ENCODE measurements at regions not wholly inside any gene's neighbourhood (a gene's known extent, or its start where the extent isn't known, plus 50 kb on each side); places are given as distances from the start of the nearest gene placed in this dataset.

DNA sequence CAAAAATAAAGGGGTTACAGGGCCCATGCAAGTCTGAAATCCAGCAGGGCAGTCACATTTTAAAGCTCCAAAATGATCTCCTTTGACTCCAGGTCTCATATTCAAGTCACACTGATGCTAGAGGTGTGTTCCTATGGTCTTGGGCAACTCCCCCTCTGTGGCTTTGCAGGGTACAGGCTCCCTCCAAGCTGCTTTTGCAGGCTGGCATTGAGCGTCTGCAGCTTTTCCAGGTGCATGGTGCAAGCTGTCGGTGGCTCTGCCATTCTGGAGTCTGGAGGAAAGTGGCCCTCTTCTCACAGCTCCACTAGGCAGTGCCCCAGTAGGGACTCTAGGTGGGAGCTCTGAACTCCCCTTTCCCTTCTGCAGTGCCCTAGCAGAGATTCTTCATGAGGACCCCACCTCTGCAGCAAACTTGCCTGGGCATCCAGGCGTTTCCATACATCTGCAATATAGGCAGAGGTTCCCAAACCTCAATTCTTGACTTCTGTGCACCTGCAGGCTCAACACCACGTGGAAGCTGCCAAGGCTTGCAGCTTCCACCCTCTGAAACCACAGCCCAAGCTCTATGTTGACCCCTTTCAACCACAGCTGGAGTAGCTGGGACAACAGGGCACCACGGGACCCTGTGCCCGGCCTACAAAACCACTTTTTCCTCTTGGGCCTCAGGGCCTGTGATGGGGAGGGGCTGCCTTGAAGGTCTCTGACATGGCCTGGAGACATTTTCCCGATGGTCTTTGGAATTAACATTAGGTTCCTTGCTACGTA lies 80.1 kb upstream of the PLSCR5 start:
- no peaks in the 10 kb centered on the region for H3K27me3 ChIP-seq (ENCODE audit: insufficient read depth, low read length)
- H3K27ac ChIP-seq (ENCODE audit: low read length): no peak overlapping the region
- no peak overlapping the region for H3K4me3 ChIP-seq (ENCODE audit: low read length)
- no peaks in the 10 kb centered on the region for H3K9me3 ChIP-seq (ENCODE audit: insufficient read depth, low read depth, low read length)
- no peaks in the 10 kb centered on the region for H3K36me3 ChIP-seq (ENCODE audit: insufficient read depth, low read depth, low read length)
- no peak overlapping the region for H3K9ac ChIP-seq (ENCODE audit: low read depth, low read length)
- no peaks in the 10 kb centered on the region for H3K4me1 ChIP-seq (ENCODE audit: insufficient read depth, low read length)

DNA sequence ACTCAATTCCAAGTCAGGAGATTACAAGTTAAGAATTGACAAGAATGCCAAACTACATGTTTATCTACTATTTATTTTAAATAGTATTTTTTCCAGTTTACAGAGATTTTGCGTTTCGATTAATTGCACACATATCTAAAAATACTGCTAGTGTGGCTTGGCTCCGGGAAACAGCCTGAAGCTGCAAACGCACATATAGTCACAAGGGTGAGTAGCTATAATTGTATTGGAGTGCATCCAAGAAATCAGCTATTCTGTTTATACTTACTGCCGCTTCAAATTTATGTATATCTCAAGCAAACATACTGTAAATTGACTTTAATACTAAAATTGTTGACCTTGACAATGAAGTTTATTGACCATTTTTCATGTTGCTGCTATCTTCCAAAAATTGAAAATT lies 77.0 kb upstream of the PLSCR5 start:
- Histone ChIP-seq H3K27me3 (ENCODE audit: insufficient read depth, low read length) (no peaks in the 10 kb centered on the region), H3K9ac (ENCODE audit: low read depth, low read length) (no peak overlapping the region), H3K4me3 (ENCODE audit: low read length) (no peak overlapping the region), H3K36me3 (ENCODE audit: insufficient read depth, low read depth, low read length) (no peaks in the 10 kb centered on the region), H3K9me3 (ENCODE audit: insufficient read depth, low read depth, low read length) (no peaks in the 10 kb centered on the region), H3K27ac (ENCODE audit: low read length) (no peak overlapping the region), H3K4me1 (ENCODE audit: insufficient read depth, low read length) (no peaks in the 10 kb centered on the region)

GRCh38 chr3:146680617-146681016 lies 75.5 kb upstream of the PLSCR5 start:
- H3K27ac ChIP-seq (ENCODE audit: low read length): no peak overlapping the region
- H3K9me3 ChIP-seq (ENCODE audit: insufficient read depth, low read depth, low read length): no peaks in the 10 kb centered on the region
- no peak overlapping the region for H3K4me3 ChIP-seq (ENCODE audit: low read length)

DNA sequence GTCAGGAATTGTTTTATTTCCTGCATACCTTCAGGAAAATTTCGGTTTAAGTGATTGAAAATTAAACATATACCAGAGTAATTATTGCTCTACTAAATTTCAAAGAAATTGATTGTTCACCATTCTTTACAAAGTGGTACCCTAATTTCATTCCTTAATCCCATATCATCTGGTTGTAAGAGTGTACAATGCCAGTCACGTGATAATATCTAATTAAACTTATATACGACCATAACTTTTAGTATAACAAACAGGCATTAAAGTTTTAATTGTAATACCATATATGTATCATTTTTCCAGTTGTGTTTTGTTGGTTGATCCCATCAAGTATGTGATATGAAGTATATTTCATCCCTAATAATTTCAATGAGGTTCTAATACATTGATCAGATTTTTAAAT lies 74.8 kb upstream of the PLSCR5 start:
- Histone ChIP-seq H3K4me1 (ENCODE audit: insufficient read depth, low read length) (no peaks in the 10 kb centered on the region), H3K27me3 (ENCODE audit: insufficient read depth, low read length) (no peaks in the 10 kb centered on the region), H3K4me3 (ENCODE audit: low read length) (no peak overlapping the region), H3K27ac (ENCODE audit: low read length) (no peak overlapping the region), H3K9ac (ENCODE audit: low read depth, low read length) (no peak overlapping the region), H3K36me3 (ENCODE audit: insufficient read depth, low read depth, low read length) (no peaks in the 10 kb centered on the region), H3K9me3 (ENCODE audit: insufficient read depth, low read depth, low read length) (no peaks in the 10 kb centered on the region)

More at GRCh38 chr3:146680617-146681016, 75.5 kb upstream of the PLSCR5 start:
- no peaks in the 10 kb centered on the region for H3K4me1 ChIP-seq (ENCODE audit: insufficient read depth, low read length)
- H3K9ac ChIP-seq (ENCODE audit: low read depth, low read length): no peak overlapping the region
- H3K36me3 ChIP-seq (ENCODE audit: insufficient read depth, low read depth, low read length): no peaks in the 10 kb centered on the region
- H3K27me3 ChIP-seq (ENCODE audit: insufficient read depth, low read length): no peaks in the 10 kb centered on the region

DNA sequence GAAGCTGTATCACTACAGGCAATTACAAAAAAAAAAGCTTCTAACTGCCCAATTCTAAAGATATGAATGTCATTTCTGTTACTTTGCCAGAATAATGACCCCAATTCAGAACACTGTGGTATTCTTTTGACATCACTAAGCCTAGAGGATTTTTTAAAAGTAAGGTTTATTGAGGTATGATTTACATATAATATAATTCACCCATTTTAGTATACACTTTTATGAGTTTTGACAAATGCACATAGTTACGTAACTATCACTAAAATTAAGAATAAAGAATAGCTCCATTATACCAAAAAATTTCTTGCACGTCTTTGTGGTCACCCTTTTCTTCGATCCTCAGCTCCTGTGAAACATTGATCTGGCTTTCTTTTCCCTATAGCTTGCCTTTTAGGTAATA lies 74.0 kb upstream of the PLSCR5 start:
- Histone ChIP-seq H3K4me3 (ENCODE audit: low read length) (no peak overlapping the region), H3K36me3 (ENCODE audit: insufficient read depth, low read depth, low read length) (no peaks in the 10 kb centered on the region), H3K9ac (ENCODE audit: low read depth, low read length) (no peak overlapping the region), H3K27me3 (ENCODE audit: insufficient read depth, low read length) (no peaks in the 10 kb centered on the region), H3K27ac (ENCODE audit: low read length) (no peak overlapping the region), H3K9me3 (ENCODE audit: insufficient read depth, low read depth, low read length) (no peaks in the 10 kb centered on the region), H3K4me1 (ENCODE audit: insufficient read depth, low read length) (no peaks in the 10 kb centered on the region)

- H3K27ac ChIP-seq (ENCODE audit: low read length): no peak overlapping the region
- H3K4me3 ChIP-seq (ENCODE audit: low read length): no peak overlapping the region
- peaks cover 6% of the 10 kb centered on the region; the same call in 1 of the 2 replicates for H3K4me1 ChIP-seq (ENCODE audit: insufficient read depth, low read length)
- no peaks in the 10 kb centered on the region for H3K27me3 ChIP-seq (ENCODE audit: insufficient read depth, low read length)
- H3K9me3 ChIP-seq (ENCODE audit: insufficient read depth, low read depth, low read length): no peaks in the 10 kb centered on the region
- H3K36me3 ChIP-seq (ENCODE audit: insufficient read depth, low read depth, low read length): no peaks in the 10 kb centered on the region
- H3K9ac ChIP-seq (ENCODE audit: low read depth, low read length): no peak overlapping the region
These were observed 67.8 kb upstream of the PLSCR5 start for GRCh38 chr3:146672941-146673340.

DNA sequence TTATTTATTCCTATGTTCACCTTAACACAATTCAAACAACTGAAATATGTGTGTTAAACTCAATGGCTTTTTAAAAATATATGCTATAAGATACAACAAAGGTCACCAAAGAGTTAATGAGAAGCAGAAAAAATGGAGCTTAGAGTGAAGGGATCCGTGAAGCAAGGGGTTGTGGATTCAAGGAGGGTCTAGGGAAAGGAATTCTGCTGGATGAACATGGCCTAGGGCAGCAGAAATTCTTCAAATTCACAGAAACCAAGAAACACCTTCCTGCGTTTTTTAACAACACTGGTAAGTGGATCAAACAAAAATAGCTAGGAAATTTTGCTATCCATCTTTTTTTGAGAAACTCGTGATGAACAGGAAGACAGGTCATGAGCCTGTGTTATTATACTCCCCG lies 59.3 kb upstream of the PLSCR5 start:
- no peak overlapping the region for H3K4me3 ChIP-seq (ENCODE audit: low read length)
- no peak overlapping the region for H3K9ac ChIP-seq (ENCODE audit: low read depth, low read length)
- no peaks in the 10 kb centered on the region for H3K36me3 ChIP-seq (ENCODE audit: insufficient read depth, low read depth, low read length)
- no peaks in the 10 kb centered on the region for H3K27me3 ChIP-seq (ENCODE audit: insufficient read depth, low read length)
- H3K4me1 ChIP-seq (ENCODE audit: insufficient read depth, low read length): peaks cover 11% of the 10 kb centered on the region
- H3K9me3 ChIP-seq (ENCODE audit: insufficient read depth, low read depth, low read length): no peaks in the 10 kb centered on the region
- no peak overlapping the region for H3K27ac ChIP-seq (ENCODE audit: low read length)

- Histone ChIP-seq H3K4me3 (ENCODE audit: low read length) (no peak overlapping the region), H3K27ac (ENCODE audit: low read length) (no peak overlapping the region), H3K4me1 (ENCODE audit: insufficient read depth, low read length) (peaks cover 10% of the 10 kb centered on the region; the same call in 1 of the 2 replicates), H3K27me3 (ENCODE audit: insufficient read depth, low read length) (no peaks in the 10 kb centered on the region), H3K36me3 (ENCODE audit: insufficient read depth, low read depth, low read length) (no peaks in the 10 kb centered on the region), H3K9me3 (ENCODE audit: insufficient read depth, low read depth, low read length) (no peaks in the 10 kb centered on the region), H3K9ac (ENCODE audit: low read depth, low read length) (no peak overlapping the region)
These were observed 53.7 kb upstream of the PLSCR5 start for GRCh38 chr3:146658841-146659240.

DNA sequence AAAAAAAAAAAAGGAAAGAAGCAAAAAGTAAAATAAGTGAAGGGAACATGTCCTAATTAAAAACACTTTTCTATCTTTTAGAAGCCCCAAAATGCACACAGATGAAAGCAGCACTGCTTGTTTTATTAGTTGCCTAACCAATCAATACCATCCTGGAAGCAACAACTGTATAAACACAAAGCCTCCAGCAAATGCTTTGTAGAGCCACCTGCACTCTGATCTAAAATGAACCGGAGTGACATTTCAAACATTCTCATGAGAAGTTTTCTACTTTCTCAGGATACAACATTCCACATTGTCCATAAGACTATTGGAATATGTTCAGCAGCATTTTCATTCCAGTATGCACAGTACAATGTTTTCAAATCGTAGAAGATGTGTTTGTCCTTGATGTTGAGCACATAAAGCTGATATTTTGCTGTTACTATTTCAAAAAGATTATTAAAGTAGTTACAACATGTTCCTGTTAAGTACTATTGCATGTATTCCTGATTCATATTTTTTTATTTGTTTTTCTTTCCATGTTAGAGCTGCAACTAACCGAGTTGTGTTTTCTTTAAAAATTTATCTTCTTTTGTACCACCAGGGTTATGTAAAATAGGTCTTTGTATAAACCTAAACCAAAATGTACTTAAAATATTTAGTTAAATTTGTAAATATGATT lies 50.3 kb upstream of the PLSCR5 start:
- Histone ChIP-seq H3K9me3 (ENCODE audit: insufficient read depth, low read depth, low read length) (no peaks in the 10 kb centered on the region), H3K9ac (ENCODE audit: low read depth, low read length) (no peak overlapping the region), H3K4me1 (ENCODE audit: insufficient read depth, low read length) (peaks cover 16% of the 10 kb centered on the region; the same call in 1 of the 2 replicates), H3K27ac (ENCODE audit: low read length) (no peak overlapping the region), H3K27me3 (ENCODE audit: insufficient read depth, low read length) (no peaks in the 10 kb centered on the region), H3K4me3 (ENCODE audit: low read length) (no peak overlapping the region), H3K36me3 (ENCODE audit: insufficient read depth, low read depth, low read length) (no peaks in the 10 kb centered on the region)

Measured in iPS-20b (cell line).